ENCODE measurements at regions not wholly inside any gene's neighbourhood (a gene's known extent, or its start where the extent isn't known, plus 50 kb on each side); places are given as distances from the start of the nearest gene placed in this dataset.

- no TSS peak for BruUV-seq (replicated peaks)
- Histone ChIP-seq H2AFZ (ENCODE audit: low read depth, low read length) (no peak overlapping the region), H3K27me3 (ENCODE audit: control insufficient read depth in 2 of 2, insufficient read depth in 2 of 2, low read length in 2 of 2) (peaks cover 0 to 3% of the 10 kb centered on the region in 2 experiments), H4K20me1 (replicated peaks; ENCODE audit: control insufficient read depth, extremely low read depth, insufficient read depth, low read length) (no peaks in the 10 kb centered on the region), H3K4me3 (replicated peaks in 1 of 3; ENCODE audit: insufficient read depth in 1 of 3, low read depth in 1 of 3, low read length in 3 of 3) (no peak overlapping the region), H3K4me1 (ENCODE audit: control insufficient read depth, extremely low read depth, insufficient read depth, low read length) (no peaks in the 10 kb centered on the region), H3K9me1 (replicated peaks; ENCODE audit: control insufficient read depth, extremely low read depth, insufficient read depth, low read length) (no peaks in the 10 kb centered on the region), H3K4me2 (ENCODE audit: insufficient read depth, low read length) (no peak overlapping the region), H3K9me3 (replicated peaks; ENCODE audit: control insufficient read depth, insufficient read depth, low read length) (no peaks in the 10 kb centered on the region), H3K27ac (ENCODE audit: insufficient read depth, low read depth, low read length) (no peak overlapping the region), H3K9ac (replicated peaks; ENCODE audit: extremely low read depth, insufficient read depth, low read length) (no peak overlapping the region), H3K36me3 (ENCODE audit: control insufficient read depth in 2 of 2, extremely low read depth in 1 of 2, insufficient read depth in 2 of 2, low read length in 2 of 2) (no peaks in the 10 kb centered on the region), H3K79me2 (ENCODE audit: control insufficient read depth, insufficient read depth, low read length) (no peaks in the 10 kb centered on the region)
- intact Hi-C loops (cut with micrococcal nuclease) (no loop called here), dilution Hi-C loops (cut with MboI; ENCODE audit: extremely low pct_ligation_motif_present, low sequenced_read_pairs) (no loop called here)
- no peak for DNase-seq (ENCODE audit: low read depth, low spot score)
- POLR2A ChIA-PET = no interaction called here
- no peak for TF ChIP-seq MYC (IDR thresholded peaks at IDR 0.05; ENCODE audit: low read depth, low read length)
- no peak for TF ChIP-seq JUN (IDR thresholded peaks at IDR 0.05; ENCODE audit: borderline replicate concordance, insufficient read depth, insufficient read length, low read depth)
- TF ChIP-seq, protein P1, sequence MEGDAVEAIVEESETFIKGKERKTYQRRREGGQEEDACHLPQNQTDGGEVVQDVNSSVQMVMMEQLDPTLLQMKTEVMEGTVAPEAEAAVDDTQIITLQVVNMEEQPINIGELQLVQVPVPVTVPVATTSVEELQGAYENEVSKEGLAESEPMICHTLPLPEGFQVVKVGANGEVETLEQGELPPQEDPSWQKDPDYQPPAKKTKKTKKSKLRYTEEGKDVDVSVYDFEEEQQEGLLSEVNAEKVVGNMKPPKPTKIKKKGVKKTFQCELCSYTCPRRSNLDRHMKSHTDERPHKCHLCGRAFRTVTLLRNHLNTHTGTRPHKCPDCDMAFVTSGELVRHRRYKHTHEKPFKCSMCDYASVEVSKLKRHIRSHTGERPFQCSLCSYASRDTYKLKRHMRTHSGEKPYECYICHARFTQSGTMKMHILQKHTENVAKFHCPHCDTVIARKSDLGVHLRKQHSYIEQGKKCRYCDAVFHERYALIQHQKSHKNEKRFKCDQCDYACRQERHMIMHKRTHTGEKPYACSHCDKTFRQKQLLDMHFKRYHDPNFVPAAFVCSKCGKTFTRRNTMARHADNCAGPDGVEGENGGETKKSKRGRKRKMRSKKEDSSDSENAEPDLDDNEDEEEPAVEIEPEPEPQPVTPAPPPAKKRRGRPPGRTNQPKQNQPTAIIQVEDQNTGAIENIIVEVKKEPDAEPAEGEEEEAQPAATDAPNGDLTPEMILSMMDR (IDR thresholded peaks at IDR 0.05; ENCODE audit: extremely low read depth in 1 of 2, insufficient read depth in 1 of 2, low read depth in 1 of 2, low read length in 2 of 2) = no peak
- TF ChIP-seq FOS (IDR thresholded peaks at IDR 0.05; ENCODE audit: borderline replicate concordance, insufficient read depth, low read length) = no peak
- TF ChIP-seq POLR2A (IDR thresholded peaks at IDR 0.05; ENCODE audit: low read depth, low read length) = no peak
- TF ChIP-seq, protein P2, sequence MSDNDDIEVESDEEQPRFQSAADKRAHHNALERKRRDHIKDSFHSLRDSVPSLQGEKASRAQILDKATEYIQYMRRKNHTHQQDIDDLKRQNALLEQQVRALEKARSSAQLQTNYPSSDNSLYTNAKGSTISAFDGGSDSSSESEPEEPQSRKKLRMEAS (IDR thresholded peaks at IDR 0.05; ENCODE audit: insufficient read depth, insufficient read length) = no peak
- TF ChIP-seq GATA2 (IDR thresholded peaks at IDR 0.05; ENCODE audit: insufficient read depth, insufficient read length, low read depth, low read length) = no peak
- no peak for TF ChIP-seq POLR2AphosphoS5 (IDR thresholded peaks at IDR 0.05; ENCODE audit: insufficient read depth, low read depth, low read length)
- no peak for TF ChIP-seq EZH2 (IDR thresholded peaks at IDR 0.05; ENCODE audit: borderline replicate concordance, low read depth, low read length, severe bottlenecking)
- FAIRE-seq = no peak
- CTCF ChIA-PET = no interaction called here
Measured at GRCh38 chr10:8424555-8425211, 370.2 kb downstream of the GATA3 start.

All from endothelial cell of umbilical vein (primary cell).